ENCODE measurements at regions not wholly inside any gene's neighbourhood (a gene's known extent, or its start where the extent isn't known, plus 50 kb on each side); places are given as distances from the start of the nearest gene placed in this dataset.
"Not testable (repeated sequence)": the region's sequence is repeated elsewhere in the genome, so short reads cannot be mapped to it uniquely, and the experiment has no call there.

- Mint-ChIP-seq H3K4me3 (no peak overlapping the region), H3K9me3 (ENCODE audit: insufficient read depth) (no peaks in the 10 kb centered on the region), H3K27me3 (ENCODE audit: low read depth) (no peaks in the 10 kb centered on the region), H3K36me3 (ENCODE audit: low read depth) (no peaks in the 10 kb centered on the region), H3K4me1 (ENCODE audit: low read depth) (no peaks in the 10 kb centered on the region), H3K27ac (no peak overlapping the region)
- DNase-seq = no peak
- CTCF ChIA-PET = no interaction called here
- POLR2A ChIA-PET = interaction anchor here (0.6 kb wide), 1 partner anchor 8 kb away, joined by 3 read pairs; no protein-coding TSS in a partner anchor
- ATAC-seq = no peak
These were observed 192.6 kb downstream of the RAP2B start for GRCh38 chr3:153354641-153355040.

- Mint-ChIP-seq H3K4me1 (ENCODE audit: low read depth) (no peaks in the 10 kb centered on the region), H3K9me3 (ENCODE audit: insufficient read depth) (no peaks in the 10 kb centered on the region), H3K27ac (no peak overlapping the region), H3K4me3 (no peak overlapping the region), H3K36me3 (ENCODE audit: low read depth) (no peaks in the 10 kb centered on the region), H3K27me3 (ENCODE audit: low read depth) (no peaks in the 10 kb centered on the region)
- DNase-seq (no peak), ATAC-seq (no peak)
- ChIA-PET CTCF (no interaction called here), POLR2A (no interaction called here)
These were observed 193.5 kb downstream of the RAP2B start for GRCh38 chr3:153355559-153355958.

GRCh38 chr3:153356908-153357307, 194.9 kb downstream of the RAP2B start:
- DNase-seq (no peak), ATAC-seq (no peak)
- no peaks in the 10 kb centered on the region for H3K4me1 Mint-ChIP-seq (ENCODE audit: low read depth)
- H3K27me3 Mint-ChIP-seq (ENCODE audit: low read depth) = no peaks in the 10 kb centered on the region
- ChIA-PET CTCF (no interaction called here), POLR2A (interaction anchor here (0.9 kb wide), 1 partner anchor 13 kb away, joined by 3 read pairs; no protein-coding TSS in a partner anchor)
- H3K9me3 Mint-ChIP-seq (ENCODE audit: insufficient read depth) = no peaks in the 10 kb centered on the region
- no peaks in the 10 kb centered on the region for H3K36me3 Mint-ChIP-seq (ENCODE audit: low read depth)
- H3K4me3 Mint-ChIP-seq = no peak overlapping the region
- no peak overlapping the region for H3K27ac Mint-ChIP-seq

- H3K4me1 Mint-ChIP-seq (ENCODE audit: low read depth) = no peaks in the 10 kb centered on the region
- no peak overlapping the region for H3K27ac Mint-ChIP-seq
- H3K9me3 Mint-ChIP-seq (ENCODE audit: insufficient read depth) = no peaks in the 10 kb centered on the region
- no peak for DNase-seq
- no peaks in the 10 kb centered on the region for H3K27me3 Mint-ChIP-seq (ENCODE audit: low read depth)
- H3K36me3 Mint-ChIP-seq (ENCODE audit: low read depth) = no peaks in the 10 kb centered on the region
- CTCF ChIA-PET = no interaction called here
- no peak overlapping the region for H3K4me3 Mint-ChIP-seq
- no peak for ATAC-seq
- POLR2A ChIA-PET = no interaction called here
These were observed 195.4 kb downstream of the RAP2B start for GRCh38 chr3:153357436-153357835.

- DNase-seq = no peak
- ChIA-PET CTCF (no interaction called here), POLR2A (no interaction called here)
- Mint-ChIP-seq H3K27me3 (ENCODE audit: low read depth) (peaks cover under 1% of the 10 kb centered on the region), H3K4me1 (ENCODE audit: low read depth) (no peaks in the 10 kb centered on the region), H3K4me3 (no peak overlapping the region), H3K36me3 (ENCODE audit: low read depth) (peaks cover 2% of the 10 kb centered on the region), H3K9me3 (ENCODE audit: insufficient read depth) (peaks cover 3% of the 10 kb centered on the region), H3K27ac (no peak overlapping the region)
- no peak for ATAC-seq
These were observed 207.7 kb downstream of the RAP2B start for GRCh38 chr3:153369561-153370374.

- ChIA-PET CTCF (no interaction called here), POLR2A (no interaction called here)
- peaks cover 2% of the 10 kb centered on the region for H3K36me3 Mint-ChIP-seq (ENCODE audit: low read depth)
- no peaks in the 10 kb centered on the region for H3K4me1 Mint-ChIP-seq (ENCODE audit: low read depth)
- DNase-seq (no peak), ATAC-seq (no peak)
- no peak overlapping the region for H3K27ac Mint-ChIP-seq
- no peak overlapping the region for H3K4me3 Mint-ChIP-seq
- peaks cover 3% of the 10 kb centered on the region for H3K9me3 Mint-ChIP-seq (ENCODE audit: insufficient read depth)
- peaks cover 2% of the 10 kb centered on the region for H3K27me3 Mint-ChIP-seq (ENCODE audit: low read depth)
These were observed 208.7 kb downstream of the RAP2B start for GRCh38 chr3:153370680-153371079.

GRCh38 chr3:153372326-153372725, 210.3 kb downstream of the RAP2B start:
- Mint-ChIP-seq H3K36me3 (ENCODE audit: low read depth) (peaks cover 2% of the 10 kb centered on the region), H3K4me1 (ENCODE audit: low read depth) (no peaks in the 10 kb centered on the region), H3K27ac (no peak overlapping the region), H3K9me3 (ENCODE audit: insufficient read depth) (peaks cover 3% of the 10 kb centered on the region), H3K27me3 (ENCODE audit: low read depth) (peaks cover 2% of the 10 kb centered on the region), H3K4me3 (no peak overlapping the region)
- ChIA-PET CTCF (no interaction called here), POLR2A (no interaction called here)
- ATAC-seq (no peak), DNase-seq (no peak)

- peaks cover 2% of the 10 kb centered on the region for H3K36me3 Mint-ChIP-seq (ENCODE audit: low read depth)
- ChIA-PET POLR2A (no interaction called here), CTCF (no interaction called here)
- DNase-seq (no peak), ATAC-seq (no peak)
- H3K27me3 Mint-ChIP-seq (ENCODE audit: low read depth) = peaks cover 2% of the 10 kb centered on the region
- no peak overlapping the region for H3K4me3 Mint-ChIP-seq
- no peaks in the 10 kb centered on the region for H3K4me1 Mint-ChIP-seq (ENCODE audit: low read depth)
- H3K27ac Mint-ChIP-seq = no peak overlapping the region
- peaks cover 3% of the 10 kb centered on the region for H3K9me3 Mint-ChIP-seq (ENCODE audit: insufficient read depth)
These were observed 211.6 kb downstream of the RAP2B start for GRCh38 chr3:153373606-153374005.

- DNase-seq; H3K4me3 Mint-ChIP-seq; H3K9me3 Mint-ChIP-seq (ENCODE audit: insufficient read depth); CTCF ChIA-PET; H3K27me3 Mint-ChIP-seq (ENCODE audit: low read depth); H3K27ac Mint-ChIP-seq; H3K4me1 Mint-ChIP-seq (ENCODE audit: low read depth); POLR2A ChIA-PET; ATAC-seq; H3K36me3 Mint-ChIP-seq (ENCODE audit: low read depth): not testable (repeated sequence)
These were observed 216.3 kb downstream of the RAP2B start for GRCh38 chr3:153378366-153378765.

GRCh38 chr3:153379516-153379915, 217.5 kb downstream of the RAP2B start:
- H3K36me3 Mint-ChIP-seq (ENCODE audit: low read depth) = no peaks in the 10 kb centered on the region
- ChIA-PET CTCF (no interaction called here), POLR2A (no interaction called here)
- no peak for DNase-seq
- H3K4me3 Mint-ChIP-seq = no peak overlapping the region
- ATAC-seq = no peak
- no peaks in the 10 kb centered on the region for H3K9me3 Mint-ChIP-seq (ENCODE audit: insufficient read depth)
- no peaks in the 10 kb centered on the region for H3K4me1 Mint-ChIP-seq (ENCODE audit: low read depth)
- H3K27ac Mint-ChIP-seq = no peak overlapping the region
- H3K27me3 Mint-ChIP-seq (ENCODE audit: low read depth) = peaks cover 2% of the 10 kb centered on the region

GRCh38 chr3:153385343-153385742, 223.3 kb downstream of the RAP2B start:
- Mint-ChIP-seq H3K27ac (no peak overlapping the region), H3K36me3 (ENCODE audit: low read depth) (no peaks in the 10 kb centered on the region), H3K4me1 (ENCODE audit: low read depth) (peaks cover 4% of the 10 kb centered on the region), H3K27me3 (ENCODE audit: low read depth) (no peaks in the 10 kb centered on the region), H3K9me3 (ENCODE audit: insufficient read depth) (no peaks in the 10 kb centered on the region), H3K4me3 (no peak overlapping the region)
- POLR2A ChIA-PET = no interaction called here
- CTCF ChIA-PET = no interaction called here
- DNase-seq (no peak), ATAC-seq (no peak)

GRCh38 chr3:153392363-153392762, 230.3 kb downstream of the RAP2B start:
- Mint-ChIP-seq H3K27me3 (ENCODE audit: low read depth) (no peaks in the 10 kb centered on the region), H3K9me3 (ENCODE audit: insufficient read depth) (peaks cover 24% of the 10 kb centered on the region), H3K27ac (no peak overlapping the region), H3K4me1 (ENCODE audit: low read depth) (peaks cover 6% of the 10 kb centered on the region), H3K4me3 (no peak overlapping the region), H3K36me3 (ENCODE audit: low read depth) (peaks cover 8% of the 10 kb centered on the region)
- CTCF ChIA-PET = no interaction called here
- POLR2A ChIA-PET = no interaction called here
- no peak for ATAC-seq
- no peak for DNase-seq

- DNase-seq = no peak
- H3K27me3 Mint-ChIP-seq (ENCODE audit: low read depth) = no peaks in the 10 kb centered on the region
- ATAC-seq = no peak
- CTCF ChIA-PET = no interaction called here
- no peak overlapping the region for H3K4me3 Mint-ChIP-seq
- POLR2A ChIA-PET = no interaction called here
- no peak overlapping the region for H3K27ac Mint-ChIP-seq
- H3K9me3 Mint-ChIP-seq (ENCODE audit: insufficient read depth) = peaks cover 24% of the 10 kb centered on the region
- H3K4me1 Mint-ChIP-seq (ENCODE audit: low read depth) = peaks cover 11% of the 10 kb centered on the region
- peaks cover 8% of the 10 kb centered on the region for H3K36me3 Mint-ChIP-seq (ENCODE audit: low read depth)
These were observed 232.0 kb downstream of the RAP2B start for GRCh38 chr3:153394017-153394416.

All from activated CD8-positive, alpha-beta T cell treated with anti-CD3 and anti-CD28 coated beads, Interleukin-2, amount 10 ng/mL, durations not matched to agents 7 days and 5 days (primary cell).